Fibroblast of skin of right quadriceps (primary cell): ENCODE measurements at regions not wholly inside any gene's neighbourhood (a gene's known extent, or its start where the extent isn't known, plus 50 kb on each side); places are given as distances from the start of the nearest gene placed in this dataset.

Experiments
- DNase-seq: peaks from one replicate; pipeline ENCODE4 v3.0.0-alpha.2; 2013

DNA sequence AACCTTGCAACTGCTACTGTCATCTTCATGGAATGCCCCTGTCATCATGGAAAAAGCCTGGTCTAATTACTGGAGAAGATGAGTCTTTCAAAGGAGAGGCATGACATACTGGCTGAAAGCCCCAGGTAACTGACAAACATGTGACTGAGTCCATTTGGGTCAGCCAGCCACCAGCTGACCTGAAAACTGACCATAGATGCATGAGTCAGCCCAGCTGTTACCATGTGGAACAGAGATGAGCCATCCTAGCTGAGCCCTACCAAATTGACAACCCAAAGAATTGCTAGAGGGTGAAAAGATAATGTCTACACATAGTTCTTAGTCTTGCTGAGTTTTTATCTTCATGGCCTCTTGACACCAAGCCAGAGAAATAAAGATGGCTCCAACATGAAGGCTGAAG, 311.8 kb downstream of the UTP18 start:
- no peak for DNase-seq
